HG03378 (cell line): ENCODE measurements at regions not wholly inside any gene's neighbourhood (a gene's known extent, or its start where the extent isn't known, plus 50 kb on each side); places are given as distances from the start of the nearest gene placed in this dataset.

Experiments
- ATAC-seq: cut with Tn5 transposase; IDR thresholded peaks from one replicate; pipeline ENCODE4 v1.9.1; 2021; ENCODE audit warnings: mild to moderate bottlenecking, moderate library complexity; ENCODE audit not compliant: unreplicated experiment

- ATAC-seq = no peak
These were observed 80.4 kb downstream of the HSPH1 start for GRCh38 chr13:31081316-31081715.

GRCh38 chr13:31074756-31075155, 86.9 kb downstream of the HSPH1 start:
- no peak for ATAC-seq

- peak; percentile 97 for ATAC-seq
These were observed 87.6 kb downstream of the HSPH1 start for GRCh38 chr13:31073859-31074718.

- ATAC-seq = no peak
These were observed 89.7 kb downstream of the HSPH1 start for GRCh38 chr13:31072041-31072440.

- no peak for ATAC-seq
These were observed 91.7 kb downstream of the HSPH1 start for GRCh38 chr13:31069808-31070534.

- ATAC-seq = no peak
These were observed 93.6 kb downstream of the HSPH1 start for GRCh38 chr13:31068119-31068423.

GRCh38 chr13:31067416-31068118, 94.1 kb downstream of the HSPH1 start:
- ATAC-seq = no peak

- no peak for ATAC-seq
These were observed 97.1 kb downstream of the HSPH1 start for GRCh38 chr13:31064636-31065035.

- ATAC-seq = no peak
These were observed 97.9 kb downstream of the HSPH1 start for GRCh38 chr13:31063772-31064171.

GRCh38 chr13:31060655-31061054, 101.0 kb downstream of the HSPH1 start:
- no peak for ATAC-seq

- no peak for ATAC-seq
These were observed 101.5 kb downstream of the HSPH1 start for GRCh38 chr13:31060220-31060619.

- ATAC-seq = no peak
These were observed 104.2 kb downstream of the HSPH1 start for GRCh38 chr13:31057403-31058033.

- ATAC-seq = no peak
These were observed 104.9 kb downstream of the HSPH1 start for GRCh38 chr13:31056644-31057271.

GRCh38 chr13:31055589-31055988, 106.1 kb downstream of the HSPH1 start:
- no peak for ATAC-seq

GRCh38 chr13:31054632-31055031, 107.1 kb downstream of the HSPH1 start:
- no peak for ATAC-seq

GRCh38 chr13:31053896-31054295, 107.8 kb downstream of the HSPH1 start:
- ATAC-seq = no peak

GRCh38 chr13:31053091-31053490, 108.6 kb downstream of the HSPH1 start:
- no peak for ATAC-seq

GRCh38 chr13:31052478-31052877, 109.2 kb downstream of the HSPH1 start:
- ATAC-seq = no peak

GRCh38 chr13:31051999-31052398, 109.7 kb downstream of the HSPH1 start:
- no peak for ATAC-seq

- ATAC-seq = no peak
These were observed 111.0 kb downstream of the HSPH1 start for GRCh38 chr13:31050486-31051400.
